ENCODE measurements at regions not wholly inside any gene's neighbourhood (a gene's known extent, or its start where the extent isn't known, plus 50 kb on each side); places are given as distances from the start of the nearest gene placed in this dataset.
A peak's percentile ranks its signal among the peaks of the same experiment; 100 is the strongest.

DNA sequence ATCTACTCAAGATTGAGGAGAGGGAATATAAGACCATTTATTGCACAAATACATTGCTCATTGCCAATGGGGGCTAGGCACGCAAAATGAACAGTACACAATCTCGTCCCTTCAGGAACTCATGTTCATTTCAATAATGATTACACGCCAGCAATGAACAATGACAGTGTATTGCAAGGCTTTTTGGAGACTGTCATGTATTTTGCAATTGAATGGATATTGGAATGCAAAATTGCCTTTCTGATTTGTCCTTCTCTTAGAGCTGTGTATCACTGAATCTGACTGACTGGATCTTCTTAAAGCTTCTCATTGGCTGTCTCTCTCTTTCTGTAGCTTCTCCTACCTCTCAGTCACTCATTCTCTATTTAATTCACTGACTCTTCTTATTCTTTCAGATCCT lies 400.2 kb upstream of the DCN start:
- H3K4me3 ChIP-seq (ENCODE audit: low read depth, low read length): no peak overlapping the region
- H3K9me3 ChIP-seq: no peaks in the 10 kb centered on the region
- TF ChIP-seq, protein P1, sequence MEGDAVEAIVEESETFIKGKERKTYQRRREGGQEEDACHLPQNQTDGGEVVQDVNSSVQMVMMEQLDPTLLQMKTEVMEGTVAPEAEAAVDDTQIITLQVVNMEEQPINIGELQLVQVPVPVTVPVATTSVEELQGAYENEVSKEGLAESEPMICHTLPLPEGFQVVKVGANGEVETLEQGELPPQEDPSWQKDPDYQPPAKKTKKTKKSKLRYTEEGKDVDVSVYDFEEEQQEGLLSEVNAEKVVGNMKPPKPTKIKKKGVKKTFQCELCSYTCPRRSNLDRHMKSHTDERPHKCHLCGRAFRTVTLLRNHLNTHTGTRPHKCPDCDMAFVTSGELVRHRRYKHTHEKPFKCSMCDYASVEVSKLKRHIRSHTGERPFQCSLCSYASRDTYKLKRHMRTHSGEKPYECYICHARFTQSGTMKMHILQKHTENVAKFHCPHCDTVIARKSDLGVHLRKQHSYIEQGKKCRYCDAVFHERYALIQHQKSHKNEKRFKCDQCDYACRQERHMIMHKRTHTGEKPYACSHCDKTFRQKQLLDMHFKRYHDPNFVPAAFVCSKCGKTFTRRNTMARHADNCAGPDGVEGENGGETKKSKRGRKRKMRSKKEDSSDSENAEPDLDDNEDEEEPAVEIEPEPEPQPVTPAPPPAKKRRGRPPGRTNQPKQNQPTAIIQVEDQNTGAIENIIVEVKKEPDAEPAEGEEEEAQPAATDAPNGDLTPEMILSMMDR (IDR thresholded peaks at IDR 0.05; ENCODE audit: low read depth, low read length): no peak
- no peak for DNase-seq
- H3K36me3 ChIP-seq: no peaks in the 10 kb centered on the region
- H3K4me1 ChIP-seq: peaks cover 14% of the 10 kb centered on the region
- H3K27me3 ChIP-seq: no peaks in the 10 kb centered on the region

DNA sequence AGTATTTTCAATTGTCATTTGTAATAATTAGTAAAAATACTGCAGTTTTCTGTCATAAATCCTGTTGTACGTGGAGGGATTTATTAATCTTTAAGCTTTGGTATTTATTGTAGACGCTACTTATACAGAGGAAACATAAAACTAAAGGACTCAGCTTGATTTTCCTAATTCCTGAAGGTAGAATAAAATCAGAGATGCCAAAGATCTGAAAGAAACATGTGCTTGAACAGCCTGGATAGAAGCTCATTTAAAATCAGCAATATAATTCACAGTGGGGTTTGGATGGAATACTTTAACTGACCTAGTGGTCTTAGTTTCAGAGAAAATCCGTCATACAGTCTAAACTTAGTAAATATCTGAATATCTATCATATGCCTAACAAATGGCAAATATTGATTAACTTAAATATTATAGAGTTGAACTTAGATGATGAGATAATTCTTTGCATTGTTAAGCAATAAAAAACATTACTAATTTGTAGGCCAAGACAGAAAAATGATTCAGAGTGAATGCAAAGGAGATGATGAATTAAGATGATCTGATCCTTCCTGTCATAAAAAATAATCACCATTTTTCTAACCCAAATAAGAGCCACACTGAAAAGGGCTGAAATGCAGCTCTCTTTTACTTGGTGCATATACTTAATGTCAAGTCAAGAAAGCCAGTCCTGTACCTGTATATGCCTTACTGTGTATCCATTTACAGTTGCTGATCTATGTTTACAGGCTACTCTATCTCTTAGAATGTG lies 397.1 kb upstream of the DCN start:
- DNase-seq: no peak
- no peaks in the 10 kb centered on the region for H3K9me3 ChIP-seq
- H3K4me3 ChIP-seq (ENCODE audit: low read depth, low read length): no peak overlapping the region
- no peaks in the 10 kb centered on the region for H3K27me3 ChIP-seq
- TF ChIP-seq, protein P1 (IDR thresholded peaks at IDR 0.05; ENCODE audit: low read depth, low read length): no peak
- H3K4me1 ChIP-seq: peaks cover 20% of the 10 kb centered on the region
- H3K36me3 ChIP-seq: no peaks in the 10 kb centered on the region

DNA sequence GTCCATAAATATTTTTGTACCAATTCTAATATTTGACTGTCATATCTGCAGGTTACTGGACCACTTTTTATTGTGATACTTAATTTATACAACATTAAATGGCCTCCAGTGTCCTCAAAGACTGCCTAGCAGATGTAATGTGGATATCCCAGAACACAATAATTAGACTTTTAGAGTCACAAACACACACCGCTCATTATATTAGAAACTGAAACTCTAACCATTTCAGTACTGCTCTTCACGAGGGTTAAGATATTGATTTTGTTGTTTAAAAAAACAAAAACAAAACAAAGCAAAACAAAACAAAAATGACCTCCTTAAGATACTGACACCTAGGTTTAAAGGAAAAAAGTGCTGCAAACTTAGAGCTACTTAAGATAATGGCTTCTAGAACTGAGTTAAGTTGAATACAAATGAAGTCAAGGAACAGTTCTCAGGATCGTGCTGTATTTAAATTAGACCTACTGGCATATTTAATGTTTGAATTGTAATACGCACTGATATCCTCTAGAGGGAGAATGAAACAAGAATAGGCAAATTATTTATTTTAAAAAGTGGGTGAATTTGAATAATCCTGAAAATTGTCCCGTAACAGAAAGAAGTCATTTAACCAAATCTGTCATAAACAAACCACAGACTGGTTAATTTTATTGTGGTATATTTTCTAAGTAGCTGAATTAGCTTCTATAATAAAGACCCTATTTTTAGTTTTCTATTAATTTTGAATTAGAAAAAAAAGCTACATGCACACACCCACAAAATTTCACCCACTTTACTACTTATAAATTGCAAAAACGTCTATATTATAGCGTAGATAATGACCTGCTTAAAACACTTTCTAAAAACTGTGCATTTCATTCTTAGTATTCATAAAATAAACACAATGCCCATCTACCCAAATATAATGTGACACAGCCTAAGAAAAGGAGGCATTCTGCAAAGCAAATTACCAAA lies 395.2 kb upstream of the DCN start:
- no peaks in the 10 kb centered on the region for H3K27me3 ChIP-seq
- H3K4me3 ChIP-seq (ENCODE audit: low read depth, low read length): peak overlapping the region; percentile 39
- no peak for DNase-seq
- TF ChIP-seq, protein P1 (IDR thresholded peaks at IDR 0.05; ENCODE audit: low read depth, low read length): peak; percentile 40; the same call in 1 of the 2 replicates
- no peaks in the 10 kb centered on the region for H3K9me3 ChIP-seq
- H3K4me1 ChIP-seq: peaks cover 25% of the 10 kb centered on the region
- H3K36me3 ChIP-seq: no peaks in the 10 kb centered on the region

DNA sequence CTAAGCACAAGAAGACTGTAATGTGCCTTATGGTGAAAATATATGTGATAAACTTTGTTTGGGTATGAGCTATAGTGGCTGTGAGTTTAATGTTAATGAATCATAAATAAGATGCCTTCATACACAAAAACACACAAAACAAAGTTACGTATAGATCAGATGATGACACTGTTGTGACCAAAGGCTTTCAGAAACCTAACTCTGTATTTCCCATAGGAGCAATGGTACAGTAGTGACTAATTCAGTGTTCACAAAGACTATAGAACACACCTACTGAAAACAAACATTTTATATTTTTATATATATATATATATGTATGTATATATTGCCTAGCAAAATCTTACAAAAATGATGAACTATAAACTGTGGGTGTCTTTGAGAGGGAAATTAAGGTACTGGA lies 393.8 kb upstream of the DCN start:
- Histone ChIP-seq H3K27me3 (no peaks in the 10 kb centered on the region), H3K4me3 (ENCODE audit: low read depth, low read length) (no peak overlapping the region), H3K9me3 (no peaks in the 10 kb centered on the region), H3K4me1 (peaks cover 25% of the 10 kb centered on the region), H3K36me3 (no peaks in the 10 kb centered on the region)
- TF ChIP-seq, protein P1 (IDR thresholded peaks at IDR 0.05; ENCODE audit: low read depth, low read length): no peak
- no peak for DNase-seq

DNA sequence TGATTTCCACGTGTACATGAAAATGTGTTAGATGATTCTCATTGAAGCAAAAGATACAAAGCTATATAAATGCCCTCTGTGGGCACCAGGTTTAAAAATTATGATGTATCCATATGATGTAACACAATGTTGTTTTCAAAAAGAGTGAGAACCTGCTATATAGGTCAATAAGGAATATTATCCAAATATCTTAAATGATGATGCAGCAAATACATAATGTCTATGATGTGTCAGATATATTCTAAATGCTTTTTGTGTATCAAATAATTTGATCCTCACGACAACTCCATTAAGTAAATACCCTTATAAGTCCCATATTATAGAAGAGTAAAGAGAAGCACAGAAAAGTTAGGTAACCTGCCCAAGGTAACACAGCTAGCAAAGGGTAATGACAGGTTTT lies 393.0 kb upstream of the DCN start:
- no peak for DNase-seq
- H3K27me3 ChIP-seq: no peaks in the 10 kb centered on the region
- no peaks in the 10 kb centered on the region for H3K36me3 ChIP-seq
- no peak overlapping the region for H3K4me3 ChIP-seq (ENCODE audit: low read depth, low read length)
- no peaks in the 10 kb centered on the region for H3K9me3 ChIP-seq
- H3K4me1 ChIP-seq: peaks cover 25% of the 10 kb centered on the region
- TF ChIP-seq, protein P1 (IDR thresholded peaks at IDR 0.05; ENCODE audit: low read depth, low read length): no peak

Data from BE2C (cell line).